HG03103 (cell line): ENCODE measurements at regions not wholly inside any gene's neighbourhood (a gene's known extent, or its start where the extent isn't known, plus 50 kb on each side); places are given as distances from the start of the nearest gene placed in this dataset.
"Not testable (repeated sequence)": the region's sequence is repeated elsewhere in the genome, so short reads cannot be mapped to it uniquely, and the experiment has no call there.

Experiments
- ATAC-seq: cut with Tn5 transposase; IDR thresholded peaks from one replicate; pipeline ENCODE4 v1.9.1; 2021; ENCODE audit warnings: low read depth; ENCODE audit not compliant: unreplicated experiment

- ATAC-seq = no peak
Observed at GRCh38 chr9:30078195-30078594, 2306.2 kb upstream of the ACO1 start.

- no peak for ATAC-seq
Observed at GRCh38 chr9:30089428-30089827, 2295.0 kb upstream of the ACO1 start.

GRCh38 chr9:30103647-30104394, 2280.6 kb upstream of the ACO1 start:
- ATAC-seq = no peak

GRCh38 chr9:30107134-30107533, 2277.3 kb upstream of the ACO1 start:
- not testable (repeated sequence) for ATAC-seq

GRCh38 chr9:30116673-30117217, 2267.7 kb upstream of the ACO1 start:
- no peak for ATAC-seq

- no peak for ATAC-seq
Observed at GRCh38 chr9:30120666-30121065, 2263.8 kb upstream of the ACO1 start.

- ATAC-seq = no peak
Observed at GRCh38 chr9:30121611-30122010, 2262.8 kb upstream of the ACO1 start.

- ATAC-seq = no peak
Observed at GRCh38 chr9:30125881-30126280, 2258.6 kb upstream of the ACO1 start.

- no peak for ATAC-seq
Observed at GRCh38 chr9:30127371-30127770, 2257.1 kb upstream of the ACO1 start.

GRCh38 chr9:30140407-30140806, 2244.0 kb upstream of the ACO1 start:
- ATAC-seq = no peak

GRCh38 chr9:30160570-30160969, 2223.9 kb upstream of the ACO1 start:
- no peak for ATAC-seq

GRCh38 chr9:30172206-30172605, 2212.2 kb upstream of the ACO1 start:
- no peak for ATAC-seq

- ATAC-seq = no peak
Observed at GRCh38 chr9:30178610-30179009, 2205.8 kb upstream of the ACO1 start.

GRCh38 chr9:30193421-30193820, 2191.0 kb upstream of the ACO1 start:
- no peak for ATAC-seq

GRCh38 chr9:30196941-30197340, 2187.5 kb upstream of the ACO1 start:
- no peak for ATAC-seq

GRCh38 chr9:30197453-30197852, 2187.0 kb upstream of the ACO1 start:
- ATAC-seq = no peak

GRCh38 chr9:30197954-30198353, 2186.5 kb upstream of the ACO1 start:
- ATAC-seq = no peak

- ATAC-seq = no peak
Observed at GRCh38 chr9:30198463-30199309, 2185.8 kb upstream of the ACO1 start.

- ATAC-seq = no peak
Observed at GRCh38 chr9:30201024-30201423, 2183.4 kb upstream of the ACO1 start.

- ATAC-seq = no peak
Observed at GRCh38 chr9:30235068-30235467, 2149.4 kb upstream of the ACO1 start.

- no peak for ATAC-seq
Observed at GRCh38 chr9:30235564-30235963, 2148.9 kb upstream of the ACO1 start.

- no peak for ATAC-seq
Observed at GRCh38 chr9:30239878-30240277, 2144.6 kb upstream of the ACO1 start.
